K562 (cell line): ENCODE measurements at regions not wholly inside any gene's neighbourhood (a gene's known extent, or its start where the extent isn't known, plus 50 kb on each side); places are given as distances from the start of the nearest gene placed in this dataset.

Experiments used
- IFI16 ChIP-seq: fragments of 250-450 bp; sonication (Bioruptor Pico); IDR thresholded peaks from 2 replicates; pipeline ENCODE4 v2.1.2; 2022; ENCODE audit warnings: mild to moderate bottlenecking, inconsistent platforms
- KHSRP ChIP-seq: fragments of 450-650 bp; IDR thresholded peaks from 2 replicates; pipeline ENCODE4 v1.6.1; 2017
- NR2C2 ChIP-seq, 2 experiments: fragments of 200-800 bp in 1 of 2; sonication (Bioruptor generic) in 1 of 2; sonication (generic) in 1 of 2; formaldehyde crosslinking in 1 of 2; IDR thresholded peaks; 2 replicates each; pipeline versions ENCODE4 v1.6.1 to v1.8.0; 2016 to 2022; ENCODE audit warnings: mild to moderate bottlenecking in 1 of 2, missing compliant biosample characterization in 1 of 2, missing genetic modification characterization in 1 of 2, missing genetic modification reagents in 1 of 2
- PURB ChIP-seq: sonication (generic); formaldehyde crosslinking; IDR thresholded peaks from 2 replicates; pipeline ENCODE4 v1.9.0; 2021; ENCODE audit warnings: low read depth, mild to moderate bottlenecking, missing genetic modification reagents
- SMAD1 ChIP-seq: fragments of 150-350 bp; IDR thresholded peaks from 2 replicates; pipeline ENCODE4 v1.6.1; 2014; ENCODE audit warnings: low read length, low read depth; ENCODE audit not compliant: partially characterized antibody
- SMARCE1 ChIP-seq: fragments of 450-650 bp; IDR thresholded peaks from 2 replicates; pipeline ENCODE4 v1.7.1; 2016; ENCODE audit warnings: mild to moderate bottlenecking
- SP1 ChIP-seq: sonication (generic); formaldehyde crosslinking; IDR thresholded peaks from 2 replicates; pipeline ENCODE4 v1.8.1; 2022; ENCODE audit warnings: mild to moderate bottlenecking, missing genetic modification reagents
- TFAM ChIP-seq: fragments of 250-450 bp; sonication (Bioruptor Pico); conservative IDR thresholded peaks from 2 replicates; pipeline ENCODE4 v1.5.0; 2021; ENCODE audit warnings: mild to moderate bottlenecking, moderate library complexity
- YY1 ChIP-seq, 3 experiments: IDR thresholded peaks; 2 replicates each; pipeline ENCODE4 v1.6.1; 2011; ENCODE audit warnings: low read length in 2 of 3, mild to moderate bottlenecking in 2 of 3, moderate library complexity in 2 of 3, borderline replicate concordance in 1 of 3, control low read depth in 1 of 3, low read depth in 1 of 3; ENCODE audit not compliant: insufficient read depth in 3 of 3, insufficient replicate concordance in 2 of 3, control insufficient read depth in 1 of 3, insufficient read length in 1 of 3; ENCODE audit errors: extremely low read depth in 1 of 3
- ZNF23 ChIP-seq: fragments of 250-450 bp; sonication (Bioruptor Pico); IDR thresholded peaks from 2 replicates; pipeline ENCODE4 v1.4.0; 2020; ENCODE audit warnings: mild to moderate bottlenecking
- TF ChIP-seq, protein P1 (sequence below): fragments of 250-450 bp; sonication (Bioruptor Pico); IDR thresholded peaks from 2 replicates; pipeline ENCODE4 v1.5.1; 2021; ENCODE audit warnings: mild to moderate bottlenecking
- TF ChIP-seq, protein P2 (sequence below), 3 experiments: IDR thresholded peaks in 2 of 3; conservative IDR thresholded peaks in 1 of 3; 2 replicates each; pipeline ENCODE4 v1.5.1; 2011 to 2012; ENCODE audit warnings: low read length in 3 of 3, mild to moderate bottlenecking in 3 of 3, control low read depth in 2 of 3, improper control_type of control experiment in 1 of 3, inconsistent platforms in 1 of 3, low read depth in 1 of 3, mixed read lengths in 1 of 3, moderate library complexity in 1 of 3; ENCODE audit not compliant: insufficient read depth in 2 of 3
- TF ChIP-seq, protein P3 (sequence below): fragments of 250-450 bp; sonication (Bioruptor Pico); IDR thresholded peaks from 2 replicates; pipeline ENCODE4 v1.4.0; 2020; ENCODE audit warnings: mild to moderate bottlenecking, moderate library complexity, borderline replicate concordance
- TF ChIP-seq, protein P4 (sequence below): fragments of 450-650 bp; formaldehyde crosslinking; conservative IDR thresholded peaks from 2 replicates; pipeline ENCODE4 v1.4.0; 2022; ENCODE audit warnings: mild to moderate bottlenecking, missing genetic modification characterization

DNA sequence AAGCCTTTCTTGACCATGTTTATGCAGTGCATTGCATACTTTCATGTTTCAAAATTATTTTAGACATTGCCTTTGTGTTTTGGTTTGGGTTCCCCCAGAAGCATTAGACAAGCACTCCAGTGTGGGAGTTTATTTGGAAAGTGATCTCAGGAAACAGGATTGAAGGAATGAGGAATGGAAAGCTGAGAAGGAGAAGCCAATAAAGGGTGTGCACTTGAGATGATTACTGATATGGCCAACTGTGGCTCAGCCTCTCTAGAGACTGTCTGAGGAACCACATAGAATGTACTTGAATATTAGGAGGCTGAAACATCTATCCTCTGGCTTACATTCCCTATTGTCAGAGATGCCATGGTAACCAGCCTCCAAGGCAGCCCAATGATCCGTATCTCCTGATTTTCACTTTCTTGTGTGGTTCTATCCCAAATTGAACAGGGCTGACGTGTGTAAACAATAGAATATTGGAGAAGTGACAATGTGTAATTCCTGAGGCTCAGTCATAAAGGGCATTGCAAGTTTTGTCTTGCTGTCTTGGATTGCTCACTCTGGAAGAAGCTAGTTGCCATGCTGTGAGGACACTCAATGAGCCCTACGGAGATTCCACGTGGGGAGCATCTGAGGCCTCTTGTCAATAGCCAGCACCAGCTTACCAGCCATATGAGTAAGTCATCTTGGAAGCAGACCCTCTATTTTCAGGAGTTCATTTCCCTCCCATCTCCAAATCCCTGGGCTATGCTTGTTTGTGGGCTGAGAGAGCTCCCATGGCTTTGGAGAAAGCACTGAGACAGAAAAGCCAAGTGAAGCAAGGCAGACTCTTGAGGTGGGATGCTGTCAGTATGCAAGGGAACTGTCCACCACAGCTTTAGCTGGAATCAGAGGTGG, 84.7 kb downstream of the SCN11A start (continued):
- no peak for TF ChIP-seq SMAD1
- TF ChIP-seq KHSRP = no peak
- TF ChIP-seq, protein P1, sequence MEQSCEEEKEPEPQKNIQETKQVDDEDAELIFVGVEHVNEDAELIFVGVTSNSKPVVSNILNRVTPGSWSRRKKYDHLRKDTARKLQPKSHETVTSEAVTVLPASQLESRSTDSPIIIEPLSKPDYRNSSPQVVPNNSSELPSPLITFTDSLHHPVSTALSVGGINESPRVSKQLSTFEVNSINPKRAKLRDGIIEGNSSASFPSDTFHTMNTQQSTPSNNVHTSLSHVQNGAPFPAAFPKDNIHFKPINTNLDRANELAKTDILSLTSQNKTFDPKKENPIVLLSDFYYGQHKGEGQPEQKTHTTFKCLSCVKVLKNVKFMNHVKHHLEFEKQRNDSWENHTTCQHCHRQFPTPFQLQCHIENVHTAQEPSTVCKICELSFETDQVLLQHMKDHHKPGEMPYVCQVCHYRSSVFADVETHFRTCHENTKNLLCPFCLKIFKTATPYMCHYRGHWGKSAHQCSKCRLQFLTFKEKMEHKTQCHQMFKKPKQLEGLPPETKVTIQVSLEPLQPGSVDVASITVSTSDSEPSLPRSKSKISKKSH (CRISPR knock-in tag) = no peak
- no peak for TF ChIP-seq NR2C2 (CRISPR knock-in tag; IDR thresholded peaks at IDR 0.05)
- no peak for TF ChIP-seq NR2C2 (tag; IDR thresholded peaks at IDR 0.05)
- TF ChIP-seq, protein P2, sequence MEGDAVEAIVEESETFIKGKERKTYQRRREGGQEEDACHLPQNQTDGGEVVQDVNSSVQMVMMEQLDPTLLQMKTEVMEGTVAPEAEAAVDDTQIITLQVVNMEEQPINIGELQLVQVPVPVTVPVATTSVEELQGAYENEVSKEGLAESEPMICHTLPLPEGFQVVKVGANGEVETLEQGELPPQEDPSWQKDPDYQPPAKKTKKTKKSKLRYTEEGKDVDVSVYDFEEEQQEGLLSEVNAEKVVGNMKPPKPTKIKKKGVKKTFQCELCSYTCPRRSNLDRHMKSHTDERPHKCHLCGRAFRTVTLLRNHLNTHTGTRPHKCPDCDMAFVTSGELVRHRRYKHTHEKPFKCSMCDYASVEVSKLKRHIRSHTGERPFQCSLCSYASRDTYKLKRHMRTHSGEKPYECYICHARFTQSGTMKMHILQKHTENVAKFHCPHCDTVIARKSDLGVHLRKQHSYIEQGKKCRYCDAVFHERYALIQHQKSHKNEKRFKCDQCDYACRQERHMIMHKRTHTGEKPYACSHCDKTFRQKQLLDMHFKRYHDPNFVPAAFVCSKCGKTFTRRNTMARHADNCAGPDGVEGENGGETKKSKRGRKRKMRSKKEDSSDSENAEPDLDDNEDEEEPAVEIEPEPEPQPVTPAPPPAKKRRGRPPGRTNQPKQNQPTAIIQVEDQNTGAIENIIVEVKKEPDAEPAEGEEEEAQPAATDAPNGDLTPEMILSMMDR (IDR thresholded peaks at IDR 0.05 in 2 of 3, conservative IDR thresholded peaks at IDR 0.05 in 1 of 3; ENCODE audit: insufficient read depth in 2 of 3, low read depth in 1 of 3, low read length in 3 of 3) = no peak
- TF ChIP-seq, protein P3, sequence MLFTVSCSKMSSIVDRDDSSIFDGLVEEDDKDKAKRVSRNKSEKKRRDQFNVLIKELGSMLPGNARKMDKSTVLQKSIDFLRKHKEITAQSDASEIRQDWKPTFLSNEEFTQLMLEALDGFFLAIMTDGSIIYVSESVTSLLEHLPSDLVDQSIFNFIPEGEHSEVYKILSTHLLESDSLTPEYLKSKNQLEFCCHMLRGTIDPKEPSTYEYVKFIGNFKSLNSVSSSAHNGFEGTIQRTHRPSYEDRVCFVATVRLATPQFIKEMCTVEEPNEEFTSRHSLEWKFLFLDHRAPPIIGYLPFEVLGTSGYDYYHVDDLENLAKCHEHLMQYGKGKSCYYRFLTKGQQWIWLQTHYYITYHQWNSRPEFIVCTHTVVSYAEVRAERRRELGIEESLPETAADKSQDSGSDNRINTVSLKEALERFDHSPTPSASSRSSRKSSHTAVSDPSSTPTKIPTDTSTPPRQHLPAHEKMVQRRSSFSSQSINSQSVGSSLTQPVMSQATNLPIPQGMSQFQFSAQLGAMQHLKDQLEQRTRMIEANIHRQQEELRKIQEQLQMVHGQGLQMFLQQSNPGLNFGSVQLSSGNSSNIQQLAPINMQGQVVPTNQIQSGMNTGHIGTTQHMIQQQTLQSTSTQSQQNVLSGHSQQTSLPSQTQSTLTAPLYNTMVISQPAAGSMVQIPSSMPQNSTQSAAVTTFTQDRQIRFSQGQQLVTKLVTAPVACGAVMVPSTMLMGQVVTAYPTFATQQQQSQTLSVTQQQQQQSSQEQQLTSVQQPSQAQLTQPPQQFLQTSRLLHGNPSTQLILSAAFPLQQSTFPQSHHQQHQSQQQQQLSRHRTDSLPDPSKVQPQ (CRISPR knock-in tag) = no peak
- TF ChIP-seq SP1 (CRISPR knock-in tag) = no peak
- no peak for TF ChIP-seq SMARCE1
- TF ChIP-seq, protein P4, sequence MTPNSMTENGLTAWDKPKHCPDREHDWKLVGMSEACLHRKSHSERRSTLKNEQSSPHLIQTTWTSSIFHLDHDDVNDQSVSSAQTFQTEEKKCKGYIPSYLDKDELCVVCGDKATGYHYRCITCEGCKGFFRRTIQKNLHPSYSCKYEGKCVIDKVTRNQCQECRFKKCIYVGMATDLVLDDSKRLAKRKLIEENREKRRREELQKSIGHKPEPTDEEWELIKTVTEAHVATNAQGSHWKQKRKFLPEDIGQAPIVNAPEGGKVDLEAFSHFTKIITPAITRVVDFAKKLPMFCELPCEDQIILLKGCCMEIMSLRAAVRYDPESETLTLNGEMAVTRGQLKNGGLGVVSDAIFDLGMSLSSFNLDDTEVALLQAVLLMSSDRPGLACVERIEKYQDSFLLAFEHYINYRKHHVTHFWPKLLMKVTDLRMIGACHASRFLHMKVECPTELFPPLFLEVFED = no peak
- TF ChIP-seq IFI16 (CRISPR knock-in tag) = no peak
- no peak for TF ChIP-seq ZNF23 (CRISPR knock-in tag)
- TF ChIP-seq PURB = no peak
- TF ChIP-seq TFAM = no peak
- no peak for TF ChIP-seq YY1 (IDR thresholded peaks at IDR 0.05; ENCODE audit: borderline replicate concordance in 1 of 3, control insufficient read depth in 1 of 3, extremely low read depth in 1 of 3, insufficient read depth in 3 of 3, insufficient read length in 1 of 3, insufficient replicate concordance in 2 of 3, low read depth in 1 of 3, low read length in 2 of 3)
